ENCODE measurements at regions not wholly inside any gene's neighbourhood (a gene's known extent, or its start where the extent isn't known, plus 50 kb on each side); places are given as distances from the start of the nearest gene placed in this dataset.

GRCh38 chr18:51437280-51438271 is 240.1 kb upstream of the MEX3C start:
- H3K27ac ChIP-seq: no peak overlapping the region
- TF ChIP-seq ZFX (IDR thresholded peaks at IDR 0.05; ENCODE audit: borderline replicate concordance): no peak
- no peak for TF ChIP-seq CTCF (IDR thresholded peaks at IDR 0.05)

GRCh38 chr18:51438797-51439350 is 241.4 kb upstream of the MEX3C start:
- TF ChIP-seq ZFX (IDR thresholded peaks at IDR 0.05; ENCODE audit: borderline replicate concordance): no peak
- TF ChIP-seq CTCF (IDR thresholded peaks at IDR 0.05): no peak
- H3K27ac ChIP-seq: no peak overlapping the region

- TF ChIP-seq ZFX (IDR thresholded peaks at IDR 0.05; ENCODE audit: borderline replicate concordance): no peak
- TF ChIP-seq CTCF (IDR thresholded peaks at IDR 0.05): no peak
- H3K27ac ChIP-seq: no peak overlapping the region
Observed at GRCh38 chr18:51442012-51442411, 244.5 kb upstream of the MEX3C start.

- TF ChIP-seq ZFX (IDR thresholded peaks at IDR 0.05; ENCODE audit: borderline replicate concordance) (no peak), CTCF (IDR thresholded peaks at IDR 0.05) (no peak)
Observed at GRCh38 chr18:51446571-51447210, 249.2 kb upstream of the MEX3C start.

GRCh38 chr18:51447351-51448342 is 250.2 kb upstream of the MEX3C start:
- no peak overlapping the region for H3K27ac ChIP-seq
- TF ChIP-seq CTCF (IDR thresholded peaks at IDR 0.05) (no peak), ZFX (IDR thresholded peaks at IDR 0.05; ENCODE audit: borderline replicate concordance) (no peak)

More at GRCh38 chr18:51446571-51447210, 249.2 kb upstream of the MEX3C start:
- H3K27ac ChIP-seq: no peak overlapping the region

- TF ChIP-seq ZFX (IDR thresholded peaks at IDR 0.05; ENCODE audit: borderline replicate concordance): no peak
- H3K27ac ChIP-seq: no peak overlapping the region
Observed at GRCh38 chr18:51448949-51449348, 251.5 kb upstream of the MEX3C start.

GRCh38 chr18:51453594-51453993 is 256.1 kb upstream of the MEX3C start:
- TF ChIP-seq ZFX (IDR thresholded peaks at IDR 0.05; ENCODE audit: borderline replicate concordance) (no peak), CTCF (IDR thresholded peaks at IDR 0.05) (no peak)
- no peak overlapping the region for H3K27ac ChIP-seq

Measured in 22Rv1 (cell line).